GM19240 (cell line): ENCODE measurements at regions not wholly inside any gene's neighbourhood (a gene's known extent, or its start where the extent isn't known, plus 50 kb on each side); places are given as distances from the start of the nearest gene placed in this dataset.

Experiments used
- DNase-seq: peaks from one replicate; pipeline ENCODE4 v3.0.0; 2011; ENCODE audit warnings: low spot score; ENCODE audit not compliant: insufficient read length

DNA sequence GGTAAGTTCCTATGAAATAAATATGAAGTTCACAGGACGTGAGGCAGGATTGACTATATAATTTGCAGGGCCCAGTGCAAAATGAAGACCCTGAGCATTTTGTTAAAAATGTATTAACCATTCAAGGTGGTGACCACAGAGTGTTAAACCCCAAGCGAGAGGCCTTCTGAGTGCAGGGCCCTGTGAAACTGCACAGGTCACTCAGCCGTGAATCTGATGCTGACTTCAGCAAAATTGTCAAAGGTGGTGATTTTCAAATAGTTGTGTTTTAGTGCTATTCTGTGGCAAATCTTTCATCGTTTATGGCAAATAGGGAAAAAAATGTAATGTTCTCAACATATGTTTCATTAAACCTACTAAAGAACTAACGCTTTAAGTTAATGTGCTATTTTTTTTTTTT lies 334.0 kb upstream of the NAV3 start:
- no peak for DNase-seq

DNA sequence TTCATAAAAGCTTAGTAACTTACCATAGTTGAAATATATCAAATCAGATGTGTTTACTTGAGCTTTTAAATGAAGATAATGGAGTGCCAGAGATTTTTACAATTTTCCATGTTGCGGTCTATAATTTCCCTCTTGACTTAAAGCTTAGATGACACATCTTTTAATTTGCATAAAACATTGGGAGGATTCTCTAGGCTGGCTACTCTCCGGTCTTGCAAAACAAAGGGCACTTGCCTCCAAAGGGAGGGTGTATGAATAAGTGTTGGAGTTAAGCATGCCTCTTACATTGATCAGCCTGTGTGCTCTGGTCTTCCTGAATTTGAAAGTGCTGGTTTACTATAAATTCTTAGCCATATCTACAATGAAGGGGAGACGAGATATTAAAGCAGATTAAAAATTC lies 336.4 kb upstream of the NAV3 start:
- DNase-seq = no peak

GRCh38 chr12:77493302-77494168 lies 337.2 kb upstream of the NAV3 start:
- DNase-seq = no peak

GRCh38 chr12:77492536-77492935 lies 338.2 kb upstream of the NAV3 start:
- no peak for DNase-seq

DNA sequence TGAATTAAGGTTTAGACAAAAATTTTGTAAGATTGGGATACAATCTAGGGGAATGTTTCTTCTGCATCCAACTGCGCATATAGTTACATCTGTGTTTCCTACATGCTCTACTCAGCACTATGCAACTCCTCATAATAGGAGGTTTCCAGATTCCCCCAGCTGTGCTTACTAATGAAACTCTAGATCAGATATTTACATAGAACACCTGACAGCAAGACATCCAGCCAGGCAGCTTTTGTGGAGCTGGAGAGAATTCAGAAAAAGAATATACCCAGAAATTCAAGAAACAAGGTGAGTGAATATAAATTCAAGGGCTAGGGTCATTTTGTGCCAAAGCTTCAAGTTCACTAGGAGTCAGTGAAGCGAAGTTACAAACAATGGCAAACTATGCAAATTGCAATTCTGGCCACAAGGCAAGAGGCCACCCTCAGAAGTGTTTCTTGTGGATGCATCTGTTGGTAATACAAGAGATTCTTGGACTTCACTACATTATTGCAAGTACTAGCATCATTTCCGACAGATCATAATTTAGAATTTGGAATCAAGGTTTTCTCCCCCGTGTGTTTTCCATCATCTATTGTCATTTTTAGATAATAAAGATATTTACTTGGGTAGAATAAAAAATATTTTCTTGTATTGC lies 341.2 kb upstream of the NAV3 start:
- DNase-seq = no peak

- DNase-seq = no peak
Observed at GRCh38 chr12:77488041-77488620, 342.6 kb upstream of the NAV3 start.

DNA sequence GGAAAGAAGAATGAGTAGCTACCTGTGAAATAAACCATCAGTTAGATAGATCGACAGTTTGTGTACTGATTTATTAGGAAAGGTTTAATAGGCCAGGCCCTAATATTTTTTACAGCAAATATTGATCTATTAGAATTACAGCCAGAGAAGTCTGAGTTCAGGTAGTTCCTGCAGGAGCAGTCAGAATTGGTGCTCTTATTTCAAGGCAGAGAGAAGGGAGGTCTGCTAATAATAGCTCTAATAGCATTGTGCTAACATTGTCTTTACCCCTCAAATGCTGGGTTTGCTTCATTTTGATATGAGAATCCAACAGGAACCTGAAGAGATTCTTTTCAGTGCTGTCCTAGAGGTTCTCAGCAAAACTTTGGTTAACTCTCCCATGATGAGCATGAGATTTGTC lies 343.8 kb upstream of the NAV3 start:
- DNase-seq = no peak

- DNase-seq = no peak
Observed at GRCh38 chr12:77485961-77486854, 344.5 kb upstream of the NAV3 start.

GRCh38 chr12:77481687-77482086 lies 349.0 kb upstream of the NAV3 start:
- no peak for DNase-seq

GRCh38 chr12:77477907-77478533 lies 352.7 kb upstream of the NAV3 start:
- DNase-seq = no peak

DNA sequence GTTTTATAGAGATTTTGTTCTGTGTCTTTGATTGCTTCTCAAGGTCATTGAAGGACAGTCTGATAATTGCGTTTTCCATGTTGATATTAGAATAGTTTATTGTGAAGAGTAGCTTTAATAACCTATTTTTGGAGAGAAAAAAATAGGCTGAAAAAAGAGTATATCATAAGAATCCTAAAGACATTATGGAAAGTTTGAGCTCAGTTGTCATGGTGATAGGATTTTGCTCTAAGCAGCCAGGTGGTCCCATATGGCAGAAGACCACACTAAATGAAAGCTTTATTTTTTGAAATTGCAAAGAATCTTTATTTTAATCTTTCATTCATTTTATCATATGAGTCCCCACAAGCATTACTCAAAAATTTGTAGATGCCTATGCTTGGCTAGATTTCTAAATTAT lies 358.9 kb upstream of the NAV3 start:
- no peak for DNase-seq

DNA sequence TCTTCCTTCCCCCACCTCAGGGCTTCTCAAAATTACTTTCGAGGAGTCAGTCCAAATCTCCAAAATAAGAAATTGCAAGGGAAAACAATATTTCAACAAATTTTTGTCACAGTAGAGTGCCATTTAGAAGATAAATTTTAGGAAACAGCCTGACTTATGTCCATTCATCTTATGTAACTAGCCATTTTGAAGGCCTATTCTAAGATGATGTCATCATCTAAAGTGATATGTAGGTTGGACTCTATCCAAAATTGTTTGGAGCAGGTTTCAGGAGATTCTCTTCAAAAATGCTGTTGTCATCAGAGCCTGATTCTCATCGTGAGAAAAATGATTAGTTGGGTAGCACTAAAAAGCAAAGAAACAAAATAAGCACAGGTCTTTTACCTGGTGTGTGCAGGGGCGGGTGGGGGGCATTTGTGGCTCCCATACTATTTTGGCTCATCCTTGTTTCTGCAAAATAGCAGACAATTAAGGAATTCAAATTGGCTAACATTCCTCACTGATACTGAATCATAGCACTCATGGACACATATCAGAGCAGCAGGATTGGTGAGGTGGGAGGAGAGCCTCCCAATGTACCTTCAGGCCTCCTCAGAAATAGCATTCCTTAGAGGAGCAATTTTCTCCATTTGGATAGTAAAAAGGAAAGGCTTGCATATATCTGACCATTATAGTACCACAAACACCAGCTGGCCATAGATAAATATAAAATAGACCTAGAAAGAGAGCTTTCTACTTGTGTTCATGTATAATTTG lies 360.9 kb upstream of the NAV3 start:
- DNase-seq = no peak

GRCh38 chr12:77442633-77443032 lies 377.3 kb upstream of the E2F7 start:
- no peak for DNase-seq

GRCh38 chr12:77439749-77440148 lies 374.4 kb upstream of the E2F7 start:
- DNase-seq = no peak

DNA sequence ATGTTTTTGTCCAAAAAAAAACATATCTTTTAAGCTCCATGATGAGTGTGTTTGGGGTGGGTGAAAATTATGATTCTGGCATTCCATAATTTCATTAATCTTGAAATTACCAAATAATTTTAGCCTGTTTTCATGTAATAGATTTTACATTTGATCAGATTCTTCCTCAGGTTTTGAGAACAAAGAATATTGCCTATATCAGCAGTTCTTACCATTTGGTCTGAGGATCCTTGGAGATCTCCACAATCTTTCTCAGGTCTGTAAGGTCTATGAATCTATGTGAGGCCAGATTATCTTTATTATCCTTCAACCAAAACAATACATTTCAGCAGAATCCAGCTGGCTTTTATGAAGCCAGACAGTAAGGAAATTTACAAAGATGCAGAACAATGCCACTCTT lies 373.3 kb upstream of the E2F7 start:
- DNase-seq = no peak

GRCh38 chr12:77437206-77437605 lies 371.8 kb upstream of the E2F7 start:
- DNase-seq = no peak

DNA sequence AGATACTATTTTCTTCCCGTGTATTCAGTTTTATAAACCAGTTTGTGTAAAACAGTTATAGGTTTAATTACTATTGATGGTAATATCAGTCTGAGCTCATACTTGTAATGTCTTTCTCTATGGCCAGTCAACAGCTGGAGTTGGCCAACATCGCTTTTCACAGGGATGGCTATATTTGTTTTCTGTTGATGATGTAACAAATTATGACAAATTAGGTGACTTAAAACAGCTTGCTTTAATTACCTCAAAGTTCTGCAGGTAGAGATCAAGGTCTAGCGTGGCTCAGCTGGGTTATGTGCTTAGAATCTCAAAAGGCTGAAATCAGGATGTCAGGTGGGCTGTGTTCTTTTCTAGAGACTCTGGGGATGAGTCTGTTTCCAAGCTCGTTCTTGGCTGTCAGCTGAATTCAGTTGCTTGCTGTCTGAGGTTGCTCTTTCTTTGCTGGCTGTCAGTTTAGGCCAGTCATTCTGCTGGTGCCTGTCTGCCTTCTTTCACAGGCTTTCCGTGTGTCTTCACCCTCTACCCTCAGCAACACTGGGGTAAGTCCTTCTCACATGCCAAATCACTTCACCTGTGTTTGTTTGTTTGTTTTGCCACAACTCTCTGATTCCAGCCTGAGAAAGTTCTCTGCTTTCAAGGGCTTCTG lies 370.2 kb upstream of the E2F7 start:
- no peak for DNase-seq

DNA sequence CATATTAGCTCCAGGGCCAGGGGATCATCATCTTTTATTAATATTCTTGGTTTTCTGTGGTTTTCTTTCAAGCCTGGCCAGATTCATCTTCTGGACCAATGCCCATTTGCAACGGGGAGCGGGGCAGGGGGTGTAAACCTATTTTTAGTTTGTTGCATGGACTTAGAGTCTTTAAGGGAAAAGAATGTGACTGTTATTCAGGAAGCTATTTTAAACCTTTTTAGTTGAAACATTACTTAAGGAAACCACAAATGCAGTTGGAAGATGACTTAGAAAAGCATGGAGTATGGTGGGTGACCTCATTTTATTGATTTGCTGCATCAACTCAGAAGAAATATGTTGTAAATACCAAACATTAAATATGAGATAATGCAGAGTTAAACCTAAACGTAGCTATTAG lies 368.4 kb upstream of the E2F7 start:
- no peak for DNase-seq

- no peak for DNase-seq
Observed at GRCh38 chr12:77429426-77429825, 364.1 kb upstream of the E2F7 start.

GRCh38 chr12:77421152-77421551 lies 355.8 kb upstream of the E2F7 start:
- DNase-seq = no peak
